ENCODE measurements at regions not wholly inside any gene's neighbourhood (a gene's known extent, or its start where the extent isn't known, plus 50 kb on each side); places are given as distances from the start of the nearest gene placed in this dataset.

DNA sequence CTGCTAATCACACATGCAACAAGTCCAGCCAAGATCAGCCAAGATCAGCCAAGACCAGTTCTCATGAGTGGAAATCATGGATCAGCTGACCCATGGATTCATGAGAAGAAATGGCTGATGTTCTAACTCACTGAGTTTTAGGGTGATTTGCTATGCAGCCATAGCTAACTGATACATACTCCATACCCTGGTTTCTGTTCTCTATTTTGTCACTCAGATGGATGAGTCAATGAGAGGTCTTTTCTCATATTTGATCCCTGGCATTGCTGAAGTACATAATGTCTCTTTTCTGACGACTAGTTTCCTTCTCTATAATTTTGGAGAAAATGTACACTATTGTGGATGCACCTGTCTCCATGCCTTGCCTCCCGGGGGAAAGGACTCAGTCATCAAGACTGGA, 118.4 kb upstream of the LY86 start:
- TF ChIP-seq, protein P1, sequence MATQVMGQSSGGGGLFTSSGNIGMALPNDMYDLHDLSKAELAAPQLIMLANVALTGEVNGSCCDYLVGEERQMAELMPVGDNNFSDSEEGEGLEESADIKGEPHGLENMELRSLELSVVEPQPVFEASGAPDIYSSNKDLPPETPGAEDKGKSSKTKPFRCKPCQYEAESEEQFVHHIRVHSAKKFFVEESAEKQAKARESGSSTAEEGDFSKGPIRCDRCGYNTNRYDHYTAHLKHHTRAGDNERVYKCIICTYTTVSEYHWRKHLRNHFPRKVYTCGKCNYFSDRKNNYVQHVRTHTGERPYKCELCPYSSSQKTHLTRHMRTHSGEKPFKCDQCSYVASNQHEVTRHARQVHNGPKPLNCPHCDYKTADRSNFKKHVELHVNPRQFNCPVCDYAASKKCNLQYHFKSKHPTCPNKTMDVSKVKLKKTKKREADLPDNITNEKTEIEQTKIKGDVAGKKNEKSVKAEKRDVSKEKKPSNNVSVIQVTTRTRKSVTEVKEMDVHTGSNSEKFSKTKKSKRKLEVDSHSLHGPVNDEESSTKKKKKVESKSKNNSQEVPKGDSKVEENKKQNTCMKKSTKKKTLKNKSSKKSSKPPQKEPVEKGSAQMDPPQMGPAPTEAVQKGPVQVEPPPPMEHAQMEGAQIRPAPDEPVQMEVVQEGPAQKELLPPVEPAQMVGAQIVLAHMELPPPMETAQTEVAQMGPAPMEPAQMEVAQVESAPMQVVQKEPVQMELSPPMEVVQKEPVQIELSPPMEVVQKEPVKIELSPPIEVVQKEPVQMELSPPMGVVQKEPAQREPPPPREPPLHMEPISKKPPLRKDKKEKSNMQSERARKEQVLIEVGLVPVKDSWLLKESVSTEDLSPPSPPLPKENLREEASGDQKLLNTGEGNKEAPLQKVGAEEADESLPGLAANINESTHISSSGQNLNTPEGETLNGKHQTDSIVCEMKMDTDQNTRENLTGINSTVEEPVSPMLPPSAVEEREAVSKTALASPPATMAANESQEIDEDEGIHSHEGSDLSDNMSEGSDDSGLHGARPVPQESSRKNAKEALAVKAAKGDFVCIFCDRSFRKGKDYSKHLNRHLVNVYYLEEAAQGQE (IDR thresholded peaks at IDR 0.05; ENCODE audit: insufficient read depth in 1 of 2, low read depth in 2 of 2, low read length in 1 of 2): no peak
- TF ChIP-seq, protein P2, sequence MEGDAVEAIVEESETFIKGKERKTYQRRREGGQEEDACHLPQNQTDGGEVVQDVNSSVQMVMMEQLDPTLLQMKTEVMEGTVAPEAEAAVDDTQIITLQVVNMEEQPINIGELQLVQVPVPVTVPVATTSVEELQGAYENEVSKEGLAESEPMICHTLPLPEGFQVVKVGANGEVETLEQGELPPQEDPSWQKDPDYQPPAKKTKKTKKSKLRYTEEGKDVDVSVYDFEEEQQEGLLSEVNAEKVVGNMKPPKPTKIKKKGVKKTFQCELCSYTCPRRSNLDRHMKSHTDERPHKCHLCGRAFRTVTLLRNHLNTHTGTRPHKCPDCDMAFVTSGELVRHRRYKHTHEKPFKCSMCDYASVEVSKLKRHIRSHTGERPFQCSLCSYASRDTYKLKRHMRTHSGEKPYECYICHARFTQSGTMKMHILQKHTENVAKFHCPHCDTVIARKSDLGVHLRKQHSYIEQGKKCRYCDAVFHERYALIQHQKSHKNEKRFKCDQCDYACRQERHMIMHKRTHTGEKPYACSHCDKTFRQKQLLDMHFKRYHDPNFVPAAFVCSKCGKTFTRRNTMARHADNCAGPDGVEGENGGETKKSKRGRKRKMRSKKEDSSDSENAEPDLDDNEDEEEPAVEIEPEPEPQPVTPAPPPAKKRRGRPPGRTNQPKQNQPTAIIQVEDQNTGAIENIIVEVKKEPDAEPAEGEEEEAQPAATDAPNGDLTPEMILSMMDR (IDR thresholded peaks at IDR 0.05): no peak
- no peak for TF ChIP-seq SIN3A (IDR thresholded peaks at IDR 0.05; ENCODE audit: borderline replicate concordance, insufficient read depth, low read depth, low read length)
- TF ChIP-seq POLR2AphosphoS5 (IDR thresholded peaks at IDR 0.05; ENCODE audit: low read depth, low read length): no peak
